ENCODE measurements at regions not wholly inside any gene's neighbourhood (a gene's known extent, or its start where the extent isn't known, plus 50 kb on each side); places are given as distances from the start of the nearest gene placed in this dataset.

DNA sequence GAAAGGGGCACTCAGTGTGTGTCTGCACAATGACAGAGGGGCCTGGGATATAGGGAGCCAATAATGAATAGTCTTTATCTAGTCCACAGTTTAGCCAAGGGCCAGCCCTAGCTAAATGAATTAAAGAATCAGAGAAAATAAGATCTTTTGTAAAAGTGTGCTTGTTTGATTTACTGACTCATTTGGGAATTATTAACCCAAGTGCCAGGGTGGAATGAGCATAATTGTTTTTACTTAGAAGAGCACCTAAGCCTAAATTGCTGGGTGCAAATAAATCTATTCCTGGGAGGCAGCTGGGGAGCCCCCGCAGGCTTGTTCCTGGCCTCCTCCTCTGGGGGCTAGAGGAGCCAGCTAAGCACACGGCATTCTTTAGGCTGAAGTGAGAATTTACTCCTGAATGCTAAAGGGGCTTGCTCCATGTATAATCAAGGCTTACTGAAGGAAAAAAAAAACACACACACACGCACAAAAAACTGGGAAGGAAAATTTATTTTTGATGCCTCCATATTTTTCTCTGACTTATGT, 405.3 kb upstream of the SUCLG2 start:
- TF ChIP-seq, protein P1, sequence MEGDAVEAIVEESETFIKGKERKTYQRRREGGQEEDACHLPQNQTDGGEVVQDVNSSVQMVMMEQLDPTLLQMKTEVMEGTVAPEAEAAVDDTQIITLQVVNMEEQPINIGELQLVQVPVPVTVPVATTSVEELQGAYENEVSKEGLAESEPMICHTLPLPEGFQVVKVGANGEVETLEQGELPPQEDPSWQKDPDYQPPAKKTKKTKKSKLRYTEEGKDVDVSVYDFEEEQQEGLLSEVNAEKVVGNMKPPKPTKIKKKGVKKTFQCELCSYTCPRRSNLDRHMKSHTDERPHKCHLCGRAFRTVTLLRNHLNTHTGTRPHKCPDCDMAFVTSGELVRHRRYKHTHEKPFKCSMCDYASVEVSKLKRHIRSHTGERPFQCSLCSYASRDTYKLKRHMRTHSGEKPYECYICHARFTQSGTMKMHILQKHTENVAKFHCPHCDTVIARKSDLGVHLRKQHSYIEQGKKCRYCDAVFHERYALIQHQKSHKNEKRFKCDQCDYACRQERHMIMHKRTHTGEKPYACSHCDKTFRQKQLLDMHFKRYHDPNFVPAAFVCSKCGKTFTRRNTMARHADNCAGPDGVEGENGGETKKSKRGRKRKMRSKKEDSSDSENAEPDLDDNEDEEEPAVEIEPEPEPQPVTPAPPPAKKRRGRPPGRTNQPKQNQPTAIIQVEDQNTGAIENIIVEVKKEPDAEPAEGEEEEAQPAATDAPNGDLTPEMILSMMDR (IDR thresholded peaks at IDR 0.05; ENCODE audit: low read depth, low read length) = no peak
- no peak overlapping the region for H3K4me3 ChIP-seq (ENCODE audit: low read depth, low read length)

DNA sequence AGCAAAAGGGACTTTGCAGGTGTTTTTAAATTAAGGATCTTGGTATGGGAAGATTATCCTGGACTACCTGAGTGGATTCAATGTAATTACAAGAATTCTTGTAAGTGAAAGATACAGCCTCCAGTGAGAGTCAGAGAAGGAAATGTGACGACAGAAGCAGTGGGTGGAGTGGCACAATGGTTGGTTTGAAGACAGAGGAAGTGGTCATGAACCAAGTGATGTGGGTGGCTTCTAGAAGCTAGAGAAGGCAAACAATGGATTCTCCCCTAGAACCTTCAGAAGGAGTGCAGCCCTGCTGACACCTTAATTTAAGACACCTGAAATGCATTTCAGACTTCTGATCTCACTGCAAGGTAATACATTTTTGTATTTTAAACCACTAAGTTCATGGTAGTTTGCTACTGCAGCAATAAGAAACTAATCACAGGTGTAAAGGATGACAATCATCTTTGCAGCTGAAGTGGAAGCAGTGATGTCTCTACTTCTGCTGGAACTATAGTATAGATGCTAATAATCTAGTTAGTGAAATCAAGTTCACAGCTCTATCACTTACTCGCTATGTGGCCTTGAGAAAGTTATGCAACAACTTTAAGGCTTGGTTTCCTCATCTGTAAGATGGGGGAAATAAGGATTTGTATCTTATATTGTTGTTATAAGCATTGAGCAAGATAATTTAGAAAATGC, 403.4 kb upstream of the SUCLG2 start:
- TF ChIP-seq, protein P1 (IDR thresholded peaks at IDR 0.05; ENCODE audit: low read depth, low read length) = no peak
- H3K4me3 ChIP-seq (ENCODE audit: low read depth, low read length) = no peak overlapping the region

DNA sequence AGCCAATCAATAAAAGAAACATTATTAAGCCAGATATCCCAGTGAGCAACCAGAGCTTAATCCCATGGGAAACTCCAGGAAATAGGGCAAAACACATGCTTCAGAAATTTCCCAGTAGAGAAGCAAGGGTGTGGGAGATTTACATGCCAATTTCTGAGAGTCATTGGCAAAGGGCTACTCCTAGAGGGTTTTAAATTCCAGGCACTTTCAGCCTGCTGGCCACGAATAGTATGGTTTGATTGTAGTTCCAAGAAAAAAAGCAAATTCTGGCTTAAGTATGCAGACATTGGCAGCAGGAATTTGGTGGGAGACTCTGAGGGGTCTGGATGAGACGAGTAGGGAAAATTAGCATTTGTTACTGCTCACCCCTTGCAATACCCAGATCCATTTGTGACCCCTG, 402.1 kb upstream of the SUCLG2 start:
- TF ChIP-seq, protein P1 (IDR thresholded peaks at IDR 0.05; ENCODE audit: low read depth, low read length) = no peak
- no peak overlapping the region for H3K4me3 ChIP-seq (ENCODE audit: low read depth, low read length)

DNA sequence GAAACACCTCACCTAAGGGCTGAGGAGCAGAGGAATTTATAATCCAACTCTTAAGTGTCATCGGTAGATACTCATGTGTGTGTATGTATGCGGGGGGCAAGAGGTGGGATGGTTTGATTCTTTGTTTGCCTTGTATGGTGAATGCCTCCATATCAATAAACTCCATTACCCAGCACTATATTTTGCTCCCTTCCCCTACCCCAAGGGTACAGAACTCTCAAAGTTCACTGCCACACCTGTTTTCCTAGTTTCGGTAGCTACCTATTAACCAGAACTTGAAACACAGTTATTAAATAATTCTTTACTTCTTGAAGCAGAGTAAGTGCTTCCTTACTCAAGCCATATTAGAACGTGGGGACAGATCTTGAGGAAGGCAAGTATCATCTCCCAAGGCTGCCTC, 400.8 kb upstream of the SUCLG2 start:
- no peak overlapping the region for H3K4me3 ChIP-seq (ENCODE audit: low read depth, low read length)
- TF ChIP-seq, protein P1 (IDR thresholded peaks at IDR 0.05; ENCODE audit: low read depth, low read length) = no peak

DNA sequence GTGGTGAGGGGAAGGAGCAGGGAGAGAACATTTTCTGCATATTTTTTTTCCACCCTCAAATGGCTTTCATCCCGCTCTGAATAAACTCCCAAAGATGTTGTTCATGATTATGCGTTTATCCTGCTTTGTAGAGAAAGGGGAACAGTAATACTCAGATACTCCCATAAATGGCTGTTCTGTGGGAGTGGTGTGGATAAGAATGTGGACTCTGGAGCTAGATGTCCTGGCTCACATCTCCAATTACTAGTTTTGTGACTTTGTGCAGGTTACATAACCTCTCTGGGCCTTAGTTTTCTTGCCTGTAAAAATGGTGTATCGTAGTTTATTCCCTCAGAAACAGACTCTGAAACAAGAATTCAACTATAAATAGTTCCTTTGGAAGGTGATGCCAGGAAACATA, 395.4 kb upstream of the SUCLG2 start:
- H3K4me3 ChIP-seq (ENCODE audit: low read depth, low read length) = no peak overlapping the region
- TF ChIP-seq, protein P1 (IDR thresholded peaks at IDR 0.05; ENCODE audit: low read depth, low read length) = no peak

DNA sequence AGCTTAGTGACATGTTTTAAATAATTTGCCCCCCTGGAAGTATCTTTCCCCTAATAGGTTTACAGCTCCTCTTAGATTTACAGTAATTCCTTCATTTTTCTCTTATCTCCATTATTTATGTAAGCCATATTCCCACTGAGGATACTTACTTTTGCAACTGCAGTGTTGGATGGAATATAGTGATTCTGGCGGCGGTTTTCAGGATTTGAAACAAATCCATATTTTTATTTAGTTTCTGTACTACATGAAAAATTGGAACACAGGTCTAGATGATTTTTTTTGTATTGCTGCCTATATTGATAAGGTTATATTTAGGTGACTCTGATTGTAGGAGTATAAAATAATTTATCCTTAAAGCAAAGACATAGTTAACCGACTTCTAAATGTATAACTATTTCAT, 391.6 kb upstream of the SUCLG2 start:
- H3K4me3 ChIP-seq (ENCODE audit: low read depth, low read length) = no peak overlapping the region

DNA sequence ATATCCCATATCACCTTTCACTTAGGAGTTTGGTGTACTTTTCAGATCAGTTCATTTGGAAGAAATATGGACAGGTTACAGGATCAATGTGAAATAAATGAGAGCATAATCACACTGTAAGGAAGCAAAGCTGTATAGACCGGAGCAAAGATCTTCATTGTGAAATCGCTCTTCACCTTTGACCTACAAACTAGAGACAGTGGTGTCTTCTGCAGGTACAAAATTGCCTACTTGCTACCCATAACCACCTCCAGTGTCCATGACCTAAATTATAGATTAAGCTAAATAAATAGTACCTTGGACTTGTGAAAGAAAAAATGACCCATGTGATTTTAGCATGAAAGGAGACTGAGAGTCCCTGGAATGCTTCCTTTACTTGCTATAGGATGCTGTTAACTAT, 379.5 kb upstream of the SUCLG2 start:
- TF ChIP-seq, protein P1 (IDR thresholded peaks at IDR 0.05; ENCODE audit: low read depth, low read length) = no peak
- H3K4me3 ChIP-seq (ENCODE audit: low read depth, low read length) = no peak overlapping the region

More for the DNA sequence above, 391.6 kb upstream of the SUCLG2 start:
- TF ChIP-seq, protein P1 (IDR thresholded peaks at IDR 0.05; ENCODE audit: low read depth, low read length) = no peak
